HL-60 (cell line): ENCODE measurements at regions not wholly inside any gene's neighbourhood (a gene's known extent, or its start where the extent isn't known, plus 50 kb on each side); places are given as distances from the start of the nearest gene placed in this dataset.

ENCODE experiments used
- TF ChIP-seq, protein P1 (sequence below): IDR thresholded peaks from one replicate; pipeline ENCODE4 v1.5.1; 2011; ENCODE audit warnings: low read length, control low read depth, inconsistent platforms; ENCODE audit not compliant: insufficient read depth
- TF ChIP-seq, protein P2 (sequence below): IDR thresholded peaks from 2 replicates; pipeline ENCODE4 v1.6.1; 2012; ENCODE audit warnings: low read depth; ENCODE audit not compliant: insufficient replicate concordance

DNA sequence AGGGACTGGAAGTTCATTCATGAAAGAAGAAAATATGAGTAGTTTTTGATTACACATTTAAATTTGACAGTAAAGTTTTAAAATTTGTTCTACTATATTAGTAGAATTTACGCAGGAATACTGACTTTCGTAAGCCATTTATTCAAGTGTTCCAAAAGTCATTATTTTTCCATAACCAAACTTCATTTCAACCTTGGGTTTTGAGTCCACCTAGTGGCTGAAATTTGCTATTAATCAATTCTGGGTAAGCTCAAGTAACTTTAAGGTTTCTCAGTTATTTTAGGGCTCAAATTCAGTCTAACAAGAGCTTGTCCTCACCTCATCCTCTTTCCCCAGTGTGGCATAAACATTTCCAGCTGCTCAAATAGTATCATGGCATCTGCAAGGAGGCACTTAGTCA lies 175.4 kb downstream of the SH3BGRL start:
- TF ChIP-seq, protein P1, sequence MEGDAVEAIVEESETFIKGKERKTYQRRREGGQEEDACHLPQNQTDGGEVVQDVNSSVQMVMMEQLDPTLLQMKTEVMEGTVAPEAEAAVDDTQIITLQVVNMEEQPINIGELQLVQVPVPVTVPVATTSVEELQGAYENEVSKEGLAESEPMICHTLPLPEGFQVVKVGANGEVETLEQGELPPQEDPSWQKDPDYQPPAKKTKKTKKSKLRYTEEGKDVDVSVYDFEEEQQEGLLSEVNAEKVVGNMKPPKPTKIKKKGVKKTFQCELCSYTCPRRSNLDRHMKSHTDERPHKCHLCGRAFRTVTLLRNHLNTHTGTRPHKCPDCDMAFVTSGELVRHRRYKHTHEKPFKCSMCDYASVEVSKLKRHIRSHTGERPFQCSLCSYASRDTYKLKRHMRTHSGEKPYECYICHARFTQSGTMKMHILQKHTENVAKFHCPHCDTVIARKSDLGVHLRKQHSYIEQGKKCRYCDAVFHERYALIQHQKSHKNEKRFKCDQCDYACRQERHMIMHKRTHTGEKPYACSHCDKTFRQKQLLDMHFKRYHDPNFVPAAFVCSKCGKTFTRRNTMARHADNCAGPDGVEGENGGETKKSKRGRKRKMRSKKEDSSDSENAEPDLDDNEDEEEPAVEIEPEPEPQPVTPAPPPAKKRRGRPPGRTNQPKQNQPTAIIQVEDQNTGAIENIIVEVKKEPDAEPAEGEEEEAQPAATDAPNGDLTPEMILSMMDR = no peak
- TF ChIP-seq, protein P2, sequence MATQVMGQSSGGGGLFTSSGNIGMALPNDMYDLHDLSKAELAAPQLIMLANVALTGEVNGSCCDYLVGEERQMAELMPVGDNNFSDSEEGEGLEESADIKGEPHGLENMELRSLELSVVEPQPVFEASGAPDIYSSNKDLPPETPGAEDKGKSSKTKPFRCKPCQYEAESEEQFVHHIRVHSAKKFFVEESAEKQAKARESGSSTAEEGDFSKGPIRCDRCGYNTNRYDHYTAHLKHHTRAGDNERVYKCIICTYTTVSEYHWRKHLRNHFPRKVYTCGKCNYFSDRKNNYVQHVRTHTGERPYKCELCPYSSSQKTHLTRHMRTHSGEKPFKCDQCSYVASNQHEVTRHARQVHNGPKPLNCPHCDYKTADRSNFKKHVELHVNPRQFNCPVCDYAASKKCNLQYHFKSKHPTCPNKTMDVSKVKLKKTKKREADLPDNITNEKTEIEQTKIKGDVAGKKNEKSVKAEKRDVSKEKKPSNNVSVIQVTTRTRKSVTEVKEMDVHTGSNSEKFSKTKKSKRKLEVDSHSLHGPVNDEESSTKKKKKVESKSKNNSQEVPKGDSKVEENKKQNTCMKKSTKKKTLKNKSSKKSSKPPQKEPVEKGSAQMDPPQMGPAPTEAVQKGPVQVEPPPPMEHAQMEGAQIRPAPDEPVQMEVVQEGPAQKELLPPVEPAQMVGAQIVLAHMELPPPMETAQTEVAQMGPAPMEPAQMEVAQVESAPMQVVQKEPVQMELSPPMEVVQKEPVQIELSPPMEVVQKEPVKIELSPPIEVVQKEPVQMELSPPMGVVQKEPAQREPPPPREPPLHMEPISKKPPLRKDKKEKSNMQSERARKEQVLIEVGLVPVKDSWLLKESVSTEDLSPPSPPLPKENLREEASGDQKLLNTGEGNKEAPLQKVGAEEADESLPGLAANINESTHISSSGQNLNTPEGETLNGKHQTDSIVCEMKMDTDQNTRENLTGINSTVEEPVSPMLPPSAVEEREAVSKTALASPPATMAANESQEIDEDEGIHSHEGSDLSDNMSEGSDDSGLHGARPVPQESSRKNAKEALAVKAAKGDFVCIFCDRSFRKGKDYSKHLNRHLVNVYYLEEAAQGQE = no peak
